ENCODE measurements at regions not wholly inside any gene's neighbourhood (a gene's known extent, or its start where the extent isn't known, plus 50 kb on each side); places are given as distances from the start of the nearest gene placed in this dataset.
"Not testable (repeated sequence)": the region's sequence is repeated elsewhere in the genome, so short reads cannot be mapped to it uniquely, and the experiment has no call there.

- no peak overlapping the region for H3K4me3 ChIP-seq (ENCODE audit: low read length)
- H3K9me3 ChIP-seq (ENCODE audit: control insufficient read depth in 1 of 2, insufficient read depth in 1 of 2, low read length in 2 of 2): no peaks in the 10 kb centered on the region
- H3K27me3 ChIP-seq (ENCODE audit: control insufficient read depth in 1 of 2, insufficient read depth in 2 of 2, low read length in 2 of 2): no peaks in the 10 kb centered on the region
- no peak for DNase-seq
- Mint-ChIP-seq H3K9me3 (no peaks in the 10 kb centered on the region), H3K4me1 (ENCODE audit: low read depth) (peaks cover 28% of the 10 kb centered on the region), H3K27ac (no peak overlapping the region), H3K36me3 (ENCODE audit: low read depth) (no peaks in the 10 kb centered on the region), H3K27me3 (no peaks in the 10 kb centered on the region), H3K4me3 (no peak overlapping the region)
- TF ChIP-seq CTCF (IDR thresholded peaks at IDR 0.05): no peak
- ChIA-PET CTCF (no interaction called here), POLR2A (no interaction called here)
- no peaks in the 10 kb centered on the region for H3K36me3 ChIP-seq (ENCODE audit: insufficient read depth, low read length)
- intact Hi-C loops (cut with DNase I, micrococcal nuclease): loop anchor here in 1 of 2 experiments (10.0 kb wide), 1 partner anchor 1106 kb away; no protein-coding TSS in a partner anchor
- no peak for ATAC-seq (ENCODE audit: poor library complexity)
- peaks cover 13% of the 10 kb centered on the region for H3K4me1 ChIP-seq (ENCODE audit: insufficient read depth, low read length)
- no peak overlapping the region for H3K27ac ChIP-seq (ENCODE audit: low read depth in 1 of 2, low read length in 2 of 2)
Measured at GRCh38 chr6:130700397-130700796, 126.8 kb upstream of the SMLR1 start.

DNA sequence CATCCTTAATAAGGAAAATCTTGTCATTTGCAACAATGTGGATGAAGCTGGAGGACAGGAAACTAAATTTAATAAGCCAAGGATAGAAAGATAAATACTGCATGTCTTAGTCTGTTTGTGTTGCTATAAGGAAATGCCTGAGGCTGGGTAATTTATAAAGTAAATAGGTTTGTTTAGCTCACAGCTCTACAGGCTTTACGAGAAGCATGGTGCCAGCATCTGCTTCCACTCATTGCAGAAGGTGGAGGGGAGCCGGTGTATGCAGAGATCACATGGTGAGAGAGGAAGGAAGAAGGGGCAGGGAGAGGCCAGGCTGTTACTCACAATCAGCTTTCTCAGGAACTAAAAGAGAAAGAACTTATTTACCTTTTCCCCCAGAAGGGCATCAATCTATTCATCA lies 118.9 kb upstream of the SMLR1 start:
- no peak overlapping the region for H3K27ac Mint-ChIP-seq
- no peaks in the 10 kb centered on the region for H3K9me3 Mint-ChIP-seq
- H3K36me3 Mint-ChIP-seq (ENCODE audit: low read depth): no peaks in the 10 kb centered on the region
- Histone ChIP-seq H3K27me3 (ENCODE audit: control insufficient read depth in 1 of 2, insufficient read depth in 2 of 2, low read length in 2 of 2) (no peaks in the 10 kb centered on the region), H3K4me1 (ENCODE audit: insufficient read depth, low read length) (peaks cover 2% of the 10 kb centered on the region), H3K27ac (ENCODE audit: low read depth in 1 of 2, low read length in 2 of 2) (no peak overlapping the region), H3K36me3 (ENCODE audit: insufficient read depth, low read length) (no peaks in the 10 kb centered on the region), H3K9me3 (ENCODE audit: control insufficient read depth in 1 of 2, insufficient read depth in 1 of 2, low read length in 2 of 2) (no peaks in the 10 kb centered on the region), H3K4me3 (ENCODE audit: low read length) (no peak overlapping the region)
- H3K27me3 Mint-ChIP-seq: no peaks in the 10 kb centered on the region
- POLR2A ChIA-PET: no interaction called here
- ATAC-seq (ENCODE audit: poor library complexity) (no peak), DNase-seq (peak in 1 of 14 experiments; percentile 10)
- no peaks in the 10 kb centered on the region for H3K4me1 Mint-ChIP-seq (ENCODE audit: low read depth)
- H3K4me3 Mint-ChIP-seq: no peak overlapping the region
- no peak for TF ChIP-seq CTCF (IDR thresholded peaks at IDR 0.05)
- CTCF ChIA-PET: no interaction called here
- intact Hi-C loops (cut with DNase I, micrococcal nuclease): loop anchor here in 1 of 2 experiments (10.0 kb wide), 1 partner anchor 1114 kb away; no protein-coding TSS in a partner anchor

- POLR2A ChIA-PET; CTCF ChIA-PET; DNase-seq; H3K36me3 Mint-ChIP-seq (ENCODE audit: low read depth); H3K4me3 Mint-ChIP-seq; H3K27me3 Mint-ChIP-seq; H3K36me3 ChIP-seq (ENCODE audit: insufficient read depth, low read length); H3K9me3 Mint-ChIP-seq; H3K4me3 ChIP-seq (ENCODE audit: low read length); intact Hi-C loops (cut with DNase I, micrococcal nuclease); H3K4me1 ChIP-seq (ENCODE audit: insufficient read depth, low read length); H3K27ac ChIP-seq (ENCODE audit: low read depth in 1 of 2, low read length in 2 of 2); ATAC-seq (ENCODE audit: poor library complexity); H3K27ac Mint-ChIP-seq; H3K9me3 ChIP-seq (ENCODE audit: control insufficient read depth in 1 of 2, insufficient read depth in 1 of 2, low read length in 2 of 2); H3K27me3 ChIP-seq (ENCODE audit: control insufficient read depth in 1 of 2, insufficient read depth in 2 of 2, low read length in 2 of 2); H3K4me1 Mint-ChIP-seq (ENCODE audit: low read depth): not testable (repeated sequence)
Measured at GRCh38 chr6:130711641-130712040, 115.6 kb upstream of the SMLR1 start.

- ChIA-PET CTCF (no interaction called here), POLR2A (no interaction called here)
- no peaks in the 10 kb centered on the region for H3K27me3 ChIP-seq (ENCODE audit: control insufficient read depth in 1 of 2, insufficient read depth in 2 of 2, low read length in 2 of 2)
- ATAC-seq (ENCODE audit: poor library complexity): no peak
- H3K4me3 Mint-ChIP-seq: no peak overlapping the region
- H3K9me3 ChIP-seq (ENCODE audit: control insufficient read depth in 1 of 2, insufficient read depth in 1 of 2, low read length in 2 of 2): no peaks in the 10 kb centered on the region
- TF ChIP-seq CTCF (IDR thresholded peaks at IDR 0.05): no peak
- H3K36me3 ChIP-seq (ENCODE audit: insufficient read depth, low read length): no peaks in the 10 kb centered on the region
- no peak overlapping the region for H3K4me3 ChIP-seq (ENCODE audit: low read length)
- intact Hi-C loops (cut with DNase I, micrococcal nuclease): no loop called here
- no peak overlapping the region for H3K27ac ChIP-seq (ENCODE audit: low read depth in 1 of 2, low read length in 2 of 2)
- DNase-seq: no peak
- no peaks in the 10 kb centered on the region for H3K27me3 Mint-ChIP-seq
- no peaks in the 10 kb centered on the region for H3K9me3 Mint-ChIP-seq
- H3K36me3 Mint-ChIP-seq (ENCODE audit: low read depth): no peaks in the 10 kb centered on the region
- H3K4me1 ChIP-seq (ENCODE audit: insufficient read depth, low read length): peaks cover 8% of the 10 kb centered on the region
- H3K4me1 Mint-ChIP-seq (ENCODE audit: low read depth): peaks cover 12% of the 10 kb centered on the region
- no peak overlapping the region for H3K27ac Mint-ChIP-seq
Measured at GRCh38 chr6:130713144-130713543, 114.1 kb upstream of the SMLR1 start.

All from CD4-positive, alpha-beta T cell (primary cell).